Activated CD8-positive, alpha-beta memory T cell treated with anti-CD3 and anti-CD28 coated beads, Interleukin-2, amount 50 U/mL, for 4 hours (primary cell): ENCODE measurements at regions not wholly inside any gene's neighbourhood (a gene's known extent, or its start where the extent isn't known, plus 50 kb on each side); places are given as distances from the start of the nearest gene placed in this dataset.
"Not testable (repeated sequence)": the region's sequence is repeated elsewhere in the genome, so short reads cannot be mapped to it uniquely, and the experiment has no call there.

Experiments used
- DNase-seq: peaks from one replicate; pipeline ENCODE4 v3.0.0-alpha.2; 2020

DNA sequence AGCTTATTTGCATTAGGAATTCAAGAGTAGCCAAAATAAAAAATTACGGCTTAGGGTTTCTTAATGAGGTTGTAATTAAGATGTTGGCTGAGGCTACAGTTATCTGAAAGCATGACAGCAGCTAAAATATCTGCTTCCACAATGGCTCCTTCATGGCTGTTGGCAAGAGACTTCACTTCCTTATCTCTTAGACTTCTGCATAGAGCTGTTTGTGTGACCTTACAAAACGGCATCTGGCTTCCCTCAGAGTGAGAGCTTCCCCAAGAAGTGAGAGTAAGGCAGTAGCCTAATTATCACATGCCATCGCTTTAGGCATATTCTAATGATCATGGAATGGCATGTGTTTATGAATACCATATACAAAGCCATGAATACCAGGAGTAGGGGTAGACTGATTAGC lies 57.6 kb downstream of the CCDC59 start:
- DNase-seq = no peak

DNA sequence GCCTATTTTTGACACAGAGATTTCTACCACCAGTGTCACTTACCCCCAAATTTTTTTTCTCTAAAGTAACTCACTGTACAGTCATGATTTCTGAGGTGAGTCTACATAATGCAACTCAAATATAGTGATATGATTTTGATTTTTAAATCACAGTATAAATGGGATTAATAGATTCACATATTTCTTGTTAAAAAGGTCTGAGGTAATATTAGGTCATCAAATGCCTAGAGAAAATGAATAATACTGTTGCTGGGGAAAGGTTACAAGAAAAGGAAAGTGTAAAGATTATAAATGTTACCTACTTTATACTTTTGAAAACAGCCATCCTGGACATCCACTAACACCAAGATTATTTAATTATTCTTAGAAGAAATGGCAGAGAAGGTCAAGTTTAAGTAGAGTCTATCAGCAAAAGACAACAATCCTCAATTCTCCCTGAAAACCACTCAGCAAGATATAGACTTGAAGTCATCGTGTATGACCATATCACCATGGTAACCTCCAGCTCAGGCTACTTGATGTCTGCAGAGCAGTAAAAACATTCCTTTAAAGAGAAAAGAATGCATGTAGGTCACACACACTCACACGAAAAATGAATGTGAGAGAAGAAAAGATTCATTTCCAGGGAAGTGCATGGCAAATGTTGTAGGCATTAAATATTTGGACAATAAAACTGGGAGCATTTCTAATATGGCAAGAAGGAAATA lies 58.7 kb downstream of the CCDC59 start:
- no peak for DNase-seq

DNA sequence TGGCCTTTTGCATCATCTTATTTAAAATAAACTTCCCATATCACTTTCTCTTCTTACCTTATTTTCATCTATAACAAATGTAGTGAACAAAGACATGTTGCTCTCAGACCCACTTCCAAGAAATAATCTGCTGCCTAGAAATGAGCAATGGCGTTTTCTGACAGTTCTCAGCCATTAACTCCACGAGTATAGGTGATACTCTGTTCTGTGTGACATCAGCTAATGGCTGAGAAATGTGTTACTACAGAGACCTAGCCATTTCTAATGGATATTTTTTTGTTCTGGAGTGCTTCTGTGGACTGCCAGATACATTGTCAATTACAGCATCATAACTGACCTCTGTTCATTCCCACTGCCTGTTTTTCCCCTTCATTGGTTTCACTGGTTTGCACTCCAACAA lies 67.8 kb downstream of the CCDC59 start:
- DNase-seq = no peak

DNA sequence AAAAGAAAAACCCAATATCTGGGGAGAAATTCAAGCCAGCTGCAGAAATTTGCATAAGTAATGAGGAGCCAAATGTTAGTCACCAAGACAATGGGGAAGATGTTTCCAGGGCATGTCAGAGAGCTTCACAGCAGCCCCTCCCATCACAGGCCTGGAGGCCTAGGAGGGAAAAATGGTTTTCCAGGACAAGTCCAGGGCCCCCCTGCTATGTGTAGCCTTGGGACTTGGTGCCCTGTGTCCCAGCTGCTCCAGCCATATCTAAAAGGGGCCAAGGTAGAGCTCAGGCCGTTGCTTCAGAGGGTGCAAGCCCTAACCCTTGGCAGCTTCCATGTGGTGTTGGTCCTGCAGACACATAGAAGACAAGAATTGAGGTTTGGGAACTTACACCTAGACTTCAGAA lies 76.9 kb downstream of the CCDC59 start:
- not testable (repeated sequence) for DNase-seq

DNA sequence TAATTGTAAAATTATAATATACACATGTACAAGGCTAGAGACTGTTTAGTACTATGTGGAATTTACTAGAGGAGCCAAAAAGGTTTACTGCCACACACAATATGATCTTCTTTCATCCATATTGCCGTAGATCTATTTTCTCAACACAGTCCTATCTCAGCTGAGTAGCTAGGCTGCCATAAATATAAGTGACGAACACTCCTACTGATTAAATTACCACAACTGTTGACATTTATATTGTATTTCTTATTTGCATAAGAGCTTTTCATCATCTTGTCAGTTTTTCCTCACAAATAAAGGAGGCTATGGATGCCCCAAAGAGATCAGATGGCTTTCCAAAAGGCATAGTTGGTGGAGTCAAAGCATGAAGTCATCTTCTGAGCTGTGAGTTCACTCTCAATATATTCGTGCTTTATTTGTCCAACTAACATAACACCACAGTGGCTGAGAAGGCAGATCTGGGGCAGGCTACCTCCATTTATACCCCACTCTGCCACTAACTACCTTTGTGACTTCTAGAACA lies 78.6 kb downstream of the CCDC59 start:
- no peak for DNase-seq

DNA sequence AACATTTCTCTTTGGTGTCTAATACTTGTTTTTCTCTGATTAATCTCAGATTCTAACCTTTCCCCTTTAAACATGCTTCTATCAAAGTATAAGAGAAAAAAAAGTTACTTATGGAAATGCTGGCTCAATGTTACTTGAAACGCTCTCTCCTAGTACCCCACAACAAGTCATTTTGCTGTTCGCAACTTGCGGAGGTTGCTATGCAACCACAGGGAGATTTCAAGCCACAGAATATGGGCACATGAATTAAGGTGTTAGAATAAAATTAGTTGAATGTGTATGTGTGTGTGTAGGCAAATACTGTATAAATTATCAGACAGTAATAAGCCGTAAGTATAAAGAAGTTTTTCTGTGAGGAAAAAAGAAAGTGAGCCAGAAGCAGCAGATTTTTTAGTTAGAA lies 80.6 kb downstream of the CCDC59 start:
- DNase-seq = no peak

DNA sequence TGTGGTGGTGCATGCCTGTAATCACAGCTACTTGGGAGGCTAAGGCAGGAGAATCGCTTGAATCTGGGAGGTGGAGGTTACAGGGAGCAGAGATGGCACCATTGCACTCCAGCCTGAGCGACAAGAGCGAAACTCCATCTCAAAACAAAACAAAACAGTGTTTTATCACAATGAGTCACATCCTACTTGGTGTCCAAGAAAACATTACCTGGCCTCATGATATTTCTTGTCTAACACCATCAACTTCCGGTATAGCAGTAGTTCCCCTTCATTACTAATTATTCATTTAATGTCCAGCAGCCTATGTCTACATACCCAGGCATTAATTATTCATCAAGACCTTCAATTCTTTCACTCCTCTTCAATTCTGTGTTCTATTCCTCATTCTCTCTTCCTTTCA lies 115.5 kb downstream of the CCDC59 start:
- DNase-seq = no peak

DNA sequence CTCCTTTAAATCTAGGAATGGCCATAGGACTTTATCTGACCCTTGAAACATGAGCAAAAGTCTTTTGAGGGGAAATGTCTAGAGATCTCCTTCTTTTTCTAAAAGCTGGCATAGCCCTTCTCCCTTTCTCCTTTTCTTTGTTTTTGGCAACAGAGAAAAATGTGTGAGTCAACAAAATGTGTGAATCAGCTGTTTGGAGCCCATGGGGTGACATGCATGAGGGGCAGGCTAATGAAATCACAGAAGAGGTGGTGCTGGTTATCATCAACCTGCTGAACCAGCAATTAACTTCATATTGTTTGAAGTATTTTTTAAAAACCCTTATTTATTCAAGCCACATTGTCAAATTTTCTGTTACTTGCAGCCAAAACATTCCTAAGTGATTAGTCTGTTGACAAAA lies 132.3 kb downstream of the CCDC59 start:
- DNase-seq = no peak

DNA sequence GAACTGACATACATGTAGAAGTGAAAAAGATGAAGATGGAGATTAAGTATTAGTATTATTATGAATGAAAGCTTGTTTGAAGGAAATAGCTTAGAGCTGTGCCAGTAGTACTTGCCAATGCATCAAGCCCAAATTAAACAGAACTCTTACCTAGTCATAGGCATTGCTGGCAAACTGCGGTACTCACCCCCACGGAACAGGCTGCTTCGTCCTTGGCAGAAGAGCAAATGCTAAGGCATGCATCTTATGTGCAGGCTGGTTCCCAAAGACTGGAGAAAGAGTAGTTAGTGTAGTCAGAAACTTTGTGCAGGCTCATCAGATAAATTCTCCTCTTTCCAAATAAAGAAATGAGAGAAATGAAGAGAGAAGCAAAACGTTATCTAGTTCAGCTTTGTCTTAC lies 134.8 kb downstream of the CCDC59 start:
- no peak for DNase-seq

DNA sequence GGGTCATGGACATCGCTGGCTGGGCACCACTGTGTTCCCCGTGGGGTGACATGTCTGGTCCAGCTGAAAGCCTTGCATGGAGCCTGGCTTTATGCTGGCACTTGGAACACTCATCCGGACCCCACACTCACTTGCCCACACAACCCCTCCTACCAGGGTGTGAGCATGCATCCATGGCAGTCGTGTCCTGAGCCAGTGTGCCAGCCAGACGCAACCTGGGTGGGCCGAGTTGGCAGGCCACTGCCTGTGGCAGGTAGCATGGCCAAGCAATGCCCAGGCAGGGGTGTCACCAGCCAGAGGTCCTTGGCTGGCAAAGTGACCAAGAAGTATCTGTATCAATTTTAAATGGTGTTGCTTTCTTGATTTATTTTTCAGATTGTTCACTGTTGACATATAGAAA lies 141.7 kb downstream of the CCDC59 start:
- DNase-seq = no peak

DNA sequence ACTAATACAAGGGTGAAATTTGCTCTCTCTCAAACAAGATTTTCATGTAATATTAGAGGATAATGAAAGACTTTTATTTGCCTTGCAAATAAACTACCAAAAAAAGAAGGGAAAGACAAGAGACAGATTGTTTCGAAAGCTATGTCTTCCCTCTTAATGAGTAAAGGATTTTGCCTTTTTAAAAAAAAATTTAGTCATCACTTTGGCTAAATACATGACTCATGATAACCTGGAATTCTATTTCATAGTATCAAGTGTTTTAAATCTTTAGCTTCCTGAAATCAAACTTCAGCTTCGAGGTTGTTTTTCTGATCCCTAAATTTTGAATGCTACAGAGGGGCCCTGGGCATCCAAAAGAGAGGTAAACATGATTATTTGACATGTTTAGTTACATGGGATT lies 144.4 kb downstream of the CCDC59 start:
- DNase-seq = no peak

DNA sequence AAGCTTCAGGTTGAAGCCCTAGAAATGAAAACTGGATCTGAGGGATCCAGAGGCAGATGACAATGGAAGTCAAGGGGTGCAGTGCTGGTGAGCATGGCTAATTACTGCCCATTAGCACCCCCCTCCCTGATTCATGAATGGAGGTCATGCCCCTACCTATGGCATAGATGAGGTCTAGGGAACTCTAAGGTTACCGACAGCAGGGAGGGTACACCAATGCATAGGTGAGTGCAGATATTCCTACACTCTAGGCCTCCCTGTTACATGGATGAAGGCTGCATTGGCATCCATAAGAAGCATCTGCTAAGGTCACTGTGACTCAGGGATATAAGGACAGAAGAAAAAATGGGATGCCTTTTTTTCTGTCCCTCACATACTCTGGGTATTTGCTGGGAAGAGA lies 147.3 kb downstream of the CCDC59 start:
- no peak for DNase-seq

DNA sequence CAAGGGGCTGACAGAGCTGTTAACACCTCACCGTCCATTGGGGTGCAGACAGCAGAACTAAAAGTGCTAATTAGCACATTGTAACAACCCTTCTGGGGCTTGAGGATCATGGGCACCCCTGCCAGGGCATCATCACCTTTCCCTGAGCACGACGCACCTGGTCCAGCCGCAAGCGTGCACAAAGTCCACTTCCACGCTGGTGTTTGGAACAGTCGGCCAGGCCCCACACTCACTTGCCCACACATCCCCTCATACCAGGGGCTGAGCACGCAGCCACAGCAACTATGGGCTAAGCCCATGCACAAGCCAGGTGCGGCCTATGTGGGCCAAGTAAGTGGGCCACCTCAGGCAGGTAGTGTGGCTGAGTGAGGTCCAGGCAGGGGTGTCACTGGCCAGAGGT lies 148.7 kb downstream of the CCDC59 start:
- no peak for DNase-seq

DNA sequence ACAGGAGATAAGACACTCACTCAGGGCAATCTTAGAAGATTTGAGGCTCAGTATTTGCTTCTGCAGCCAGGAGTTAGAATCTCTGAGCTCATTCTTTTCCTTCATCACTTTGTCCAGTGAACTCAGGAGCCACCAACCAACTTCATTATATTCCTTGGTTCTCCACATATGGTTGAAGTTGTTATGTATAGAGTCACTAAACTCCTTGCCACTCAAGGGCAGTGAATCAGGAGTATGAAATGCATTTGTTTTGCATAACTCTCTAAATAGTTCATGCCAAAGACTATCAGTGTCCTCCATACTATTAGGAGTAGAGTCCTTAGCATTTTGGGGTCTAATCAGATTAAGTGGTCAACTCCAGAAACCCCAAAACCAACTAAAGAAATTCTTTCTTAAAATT lies 150.6 kb downstream of the CCDC59 start:
- no peak for DNase-seq

DNA sequence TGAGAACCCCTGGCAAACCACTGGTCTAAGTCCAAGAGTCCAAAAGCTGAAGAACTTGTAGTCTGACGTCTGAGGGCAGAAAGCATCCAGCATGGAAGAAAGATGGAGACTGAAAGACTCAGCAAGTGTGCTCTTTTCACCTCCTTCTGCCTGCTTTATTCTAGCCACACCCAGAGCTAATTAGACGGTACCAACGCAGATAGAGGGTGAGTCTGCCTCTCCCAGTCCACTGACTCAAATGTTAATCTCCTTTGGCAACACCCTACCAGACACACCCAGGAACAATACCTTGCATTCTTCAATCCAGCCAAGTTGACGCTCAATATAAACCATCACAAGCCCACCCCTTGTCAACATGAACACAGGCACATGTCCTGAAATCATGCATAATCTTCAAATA lies 155.1 kb downstream of the CCDC59 start:
- no peak for DNase-seq

DNA sequence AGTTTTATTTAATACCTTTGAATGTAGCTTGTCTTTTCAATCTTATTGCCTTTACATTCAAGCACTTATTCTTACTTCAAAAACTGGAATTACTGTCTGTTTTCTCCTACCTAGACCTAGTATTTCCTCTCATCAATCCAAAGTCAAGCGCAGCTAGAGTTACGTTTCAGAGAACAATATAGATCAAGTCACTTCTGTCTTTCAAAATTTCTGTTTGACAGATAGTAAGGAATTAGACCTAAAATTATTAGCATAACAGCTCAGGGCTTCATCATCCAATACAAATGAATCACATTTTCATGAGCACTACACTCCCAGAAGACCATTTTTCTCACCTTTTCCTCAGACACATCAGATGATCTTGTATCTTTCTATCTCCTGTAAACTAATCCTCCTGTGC lies 170.6 kb downstream of the CCDC59 start:
- no peak for DNase-seq

DNA sequence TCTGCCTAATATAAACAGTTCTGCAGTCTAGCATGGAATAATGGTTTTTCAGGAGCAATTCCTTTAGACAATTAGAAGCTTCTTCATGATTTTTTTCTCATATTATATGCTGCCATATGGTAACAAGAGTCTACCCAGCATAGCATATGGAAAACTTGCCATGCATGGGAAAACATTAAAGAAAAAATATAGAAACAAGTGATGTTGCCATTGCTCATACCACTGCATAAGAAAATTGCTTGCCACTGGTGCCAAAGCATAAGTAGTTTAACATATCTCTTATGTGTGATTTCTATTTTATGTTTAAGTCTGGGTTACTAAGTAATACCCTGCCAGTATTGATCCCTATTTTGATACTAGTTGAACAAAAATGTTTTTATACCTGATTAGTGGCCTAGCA lies 171.2 kb downstream of the CCDC59 start:
- no peak for DNase-seq

DNA sequence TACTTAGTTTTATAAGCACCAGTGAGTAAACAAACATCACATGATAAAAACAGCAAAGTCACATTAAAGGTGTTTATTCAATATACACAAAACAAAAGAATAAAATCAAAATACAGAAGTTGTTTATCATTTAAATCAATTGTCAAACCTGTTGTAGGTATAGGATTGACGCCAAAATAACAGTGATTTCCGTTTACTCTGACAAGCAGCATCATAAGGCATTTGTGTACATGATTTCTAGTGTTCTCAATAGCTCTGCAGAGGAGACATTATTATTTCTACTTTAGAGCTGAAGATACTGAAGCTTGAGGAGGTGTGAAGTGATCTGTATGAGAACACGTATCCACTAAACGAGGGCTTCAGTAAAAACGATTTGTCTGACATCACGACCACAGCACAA lies 171.9 kb downstream of the CCDC59 start:
- no peak for DNase-seq

DNA sequence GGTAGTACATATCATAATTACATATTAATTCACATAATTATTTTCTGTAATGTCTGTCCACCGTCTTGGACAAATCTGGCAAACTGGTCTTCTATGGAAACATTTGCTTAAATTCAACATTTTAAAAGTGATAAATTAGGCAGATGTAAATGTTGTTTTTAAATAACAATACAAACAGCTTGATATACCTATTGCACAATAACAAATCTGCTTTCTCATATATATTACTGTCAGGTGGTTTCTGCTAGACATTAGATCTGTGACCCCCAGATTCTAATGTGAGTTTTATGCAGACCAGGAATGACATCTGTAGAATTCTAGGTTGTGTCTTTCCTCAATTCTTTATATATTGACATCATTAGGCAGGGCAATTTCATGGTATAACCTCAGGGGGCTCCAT lies 173.3 kb downstream of the CCDC59 start:
- DNase-seq = no peak

DNA sequence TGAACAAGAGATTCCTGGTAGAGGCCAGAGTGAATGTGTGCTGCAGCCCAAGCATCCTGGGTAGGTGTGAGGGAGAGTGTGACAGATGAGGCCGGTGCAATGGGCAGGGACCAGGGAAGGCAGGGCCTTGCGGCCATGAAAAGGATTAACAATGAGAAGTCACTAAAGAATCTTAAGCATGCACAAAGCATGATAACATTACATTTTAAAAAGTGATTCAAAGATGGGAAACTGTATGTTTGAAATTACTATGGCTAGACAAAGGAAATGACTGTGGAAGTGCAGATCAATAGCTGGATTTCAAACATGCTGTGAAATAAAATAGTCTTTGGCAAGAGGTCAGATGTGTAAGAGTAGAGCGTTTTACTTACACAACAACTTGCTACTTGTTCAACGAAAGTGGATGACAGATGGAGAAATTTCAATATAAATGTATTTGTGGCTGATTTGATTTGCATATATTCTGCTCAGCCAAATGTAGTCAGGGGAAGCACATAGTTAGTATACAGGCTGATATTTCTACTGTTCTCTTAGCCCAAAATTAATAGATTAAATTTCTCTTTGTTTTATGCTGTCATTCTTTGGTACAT lies 175.5 kb downstream of the CCDC59 start:
- no peak for DNase-seq

DNA sequence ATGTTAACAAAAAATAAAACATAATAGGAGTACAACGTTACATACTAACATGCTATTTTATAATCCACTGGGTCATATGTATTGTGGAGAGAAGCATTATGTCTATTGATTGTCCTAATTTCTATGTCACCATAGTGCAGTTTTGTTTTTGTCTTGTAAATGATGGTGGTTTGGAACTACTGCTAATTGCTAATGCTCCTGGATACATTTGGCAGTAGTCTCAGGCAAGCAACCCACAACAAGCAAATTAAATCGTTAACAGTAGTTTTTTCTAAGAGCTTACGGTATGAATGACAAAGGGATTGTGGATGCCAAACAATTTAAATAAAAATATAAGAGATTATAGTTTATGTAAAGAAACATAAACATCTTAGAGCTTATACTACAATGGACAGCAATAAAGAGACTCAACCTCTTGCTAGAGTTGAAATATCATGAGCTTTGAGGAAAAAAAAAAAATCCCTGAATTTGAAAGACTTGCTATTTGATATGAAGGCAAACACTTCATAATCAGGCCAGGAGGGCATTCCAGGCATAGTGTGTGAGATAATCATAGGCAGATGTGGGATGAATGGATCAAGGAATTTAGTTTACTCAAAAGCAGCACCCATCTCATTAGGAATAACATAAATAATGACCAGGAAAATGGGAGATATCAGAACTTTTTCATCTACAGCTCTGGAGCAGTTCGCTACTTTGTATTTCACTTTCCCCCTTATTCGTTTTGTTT lies 181.3 kb downstream of the CCDC59 start:
- DNase-seq = no peak

DNA sequence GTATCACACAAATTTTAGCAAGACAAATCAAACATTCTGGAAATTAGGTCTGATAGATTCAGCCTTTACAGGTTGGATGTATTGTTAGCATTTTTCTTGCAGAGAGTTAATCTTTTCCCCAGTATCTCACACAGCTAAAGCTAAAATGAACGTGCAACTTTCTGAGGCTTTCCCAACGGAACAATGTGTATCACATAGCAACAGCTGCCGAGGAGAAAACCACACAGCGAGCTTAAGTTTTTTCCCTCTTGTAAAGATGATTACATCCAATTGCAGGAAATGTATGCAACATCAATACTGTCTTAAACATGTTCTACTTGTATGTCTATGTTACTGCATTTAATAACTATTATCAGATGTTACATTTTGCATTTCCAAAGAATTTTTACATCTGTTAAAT lies 182.2 kb downstream of the CCDC59 start:
- DNase-seq = no peak

DNA sequence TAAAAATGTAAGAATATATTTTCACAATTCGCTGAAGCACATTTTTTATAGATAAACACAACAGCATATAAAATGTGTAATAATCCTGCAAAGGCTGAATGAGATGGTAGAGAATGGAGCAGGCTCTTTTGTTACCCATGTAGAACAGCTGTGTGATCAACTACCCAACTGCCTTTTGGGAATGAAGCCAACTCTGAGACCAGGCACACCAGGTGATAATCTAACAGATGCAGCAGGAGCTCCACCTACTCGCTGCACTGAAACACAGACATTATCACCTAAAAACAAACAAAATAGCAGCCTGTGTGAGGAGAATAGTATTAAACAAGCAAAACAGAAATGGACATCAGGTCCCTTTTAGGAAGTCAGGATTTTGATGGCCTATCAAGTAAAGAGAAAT lies 183.3 kb downstream of the CCDC59 start:
- no peak for DNase-seq

DNA sequence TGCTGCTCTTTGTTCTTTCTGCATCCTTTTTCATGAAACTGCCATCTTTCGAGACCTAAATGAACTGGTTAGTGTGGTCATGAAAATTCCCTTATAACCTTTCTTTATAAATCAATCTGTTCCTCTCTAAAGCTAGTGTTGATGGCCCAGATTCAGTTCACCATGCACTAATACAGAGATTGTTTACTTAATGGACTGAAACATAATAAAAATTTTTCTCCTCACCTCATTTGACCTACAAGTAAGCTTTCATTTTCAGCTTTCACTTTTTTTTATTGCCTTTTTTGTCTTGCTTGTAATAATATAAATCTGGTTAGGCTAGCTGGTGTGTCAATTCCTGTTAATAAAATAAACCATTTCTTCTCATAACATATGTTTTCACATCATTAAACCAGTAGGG lies 183.8 kb downstream of the CCDC59 start:
- no peak for DNase-seq
